ENCODE measurements at regions not wholly inside any gene's neighbourhood (a gene's known extent, or its start where the extent isn't known, plus 50 kb on each side); places are given as distances from the start of the nearest gene placed in this dataset.

DNA sequence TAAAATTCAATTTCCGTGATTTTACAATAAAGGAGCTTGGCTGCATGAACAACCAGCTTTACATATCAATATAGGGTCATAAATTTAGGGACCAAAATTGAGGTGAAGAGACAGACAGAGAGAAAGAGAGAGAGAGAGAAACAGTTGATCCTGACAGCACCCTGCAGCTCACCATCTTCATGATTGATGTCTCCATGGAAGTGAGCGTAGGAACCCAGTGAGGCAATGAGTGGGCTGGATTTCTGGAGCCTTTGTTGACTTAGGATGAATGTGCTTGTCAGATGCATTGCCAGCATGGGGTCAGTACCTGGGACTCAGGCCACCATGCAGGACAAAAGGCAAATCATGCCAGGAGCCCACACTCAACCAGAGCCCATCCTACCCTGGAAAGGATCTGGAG lies 165.1 kb upstream of the SYNDIG1 start:
- Histone ChIP-seq H3K4me3 (ENCODE audit: low read depth, low read length, poor library complexity, severe bottlenecking) (no peak overlapping the region), H3K36me3 (ENCODE audit: insufficient read depth, low read length, poor library complexity, severe bottlenecking) (no peaks in the 10 kb centered on the region), H3K27me3 (replicated peaks; ENCODE audit: insufficient read depth, low read depth, low read length, poor library complexity) (no peaks in the 10 kb centered on the region), H3K9me3 (ENCODE audit: low read depth, low read length, poor library complexity, severe bottlenecking) (no peaks in the 10 kb centered on the region), H3K4me1 (ENCODE audit: insufficient read depth, low read length, poor library complexity, severe bottlenecking) (no peaks in the 10 kb centered on the region), H3K27ac (ENCODE audit: low read depth, low read length, poor library complexity, severe bottlenecking) (no peak overlapping the region)
- ChIA-PET CTCF (no interaction called here), POLR2A (ENCODE audit: low non-redundant PET) (no interaction called here)
- BruUV-seq (replicated peaks) = no TSS peak
- TF ChIP-seq CTCF (conservative IDR thresholded peaks at IDR 0.05; ENCODE audit: low read depth, low read length) (no peak), EZH2 (IDR thresholded peaks at IDR 0.05; ENCODE audit: borderline replicate concordance, low read depth, low read length, poor library complexity, severe bottlenecking) (no peak)
- DNase-seq (ENCODE audit: low spot score) = no peak
- intact Hi-C loops (cut with micrococcal nuclease; ENCODE audit: unreplicated experiment) = no loop called here

GRCh38 chr20:24303393-24304170 lies 165.8 kb upstream of the SYNDIG1 start:
- no TSS peak for BruUV-seq (replicated peaks)
- H3K4me3 ChIP-seq (ENCODE audit: low read depth, low read length, poor library complexity, severe bottlenecking) = no peak overlapping the region
- ChIA-PET POLR2A (ENCODE audit: low non-redundant PET) (no interaction called here), CTCF (no interaction called here)
- intact Hi-C loops (cut with micrococcal nuclease; ENCODE audit: unreplicated experiment) = no loop called here
- H3K27ac ChIP-seq (ENCODE audit: low read depth, low read length, poor library complexity, severe bottlenecking) = no peak overlapping the region
- no peaks in the 10 kb centered on the region for H3K27me3 ChIP-seq (replicated peaks; ENCODE audit: insufficient read depth, low read depth, low read length, poor library complexity)
- no peaks in the 10 kb centered on the region for H3K36me3 ChIP-seq (ENCODE audit: insufficient read depth, low read length, poor library complexity, severe bottlenecking)
- H3K9me3 ChIP-seq (ENCODE audit: low read depth, low read length, poor library complexity, severe bottlenecking) = no peaks in the 10 kb centered on the region
- TF ChIP-seq CTCF (conservative IDR thresholded peaks at IDR 0.05; ENCODE audit: low read depth, low read length) (0 out of 2 replicates have a peak, but pooled peaks have one; percentile 28), EZH2 (IDR thresholded peaks at IDR 0.05; ENCODE audit: borderline replicate concordance, low read depth, low read length, poor library complexity, severe bottlenecking) (no peak)
- H3K4me1 ChIP-seq (ENCODE audit: insufficient read depth, low read length, poor library complexity, severe bottlenecking) = no peaks in the 10 kb centered on the region
- peak; percentile 12 for DNase-seq (ENCODE audit: low spot score)

DNA sequence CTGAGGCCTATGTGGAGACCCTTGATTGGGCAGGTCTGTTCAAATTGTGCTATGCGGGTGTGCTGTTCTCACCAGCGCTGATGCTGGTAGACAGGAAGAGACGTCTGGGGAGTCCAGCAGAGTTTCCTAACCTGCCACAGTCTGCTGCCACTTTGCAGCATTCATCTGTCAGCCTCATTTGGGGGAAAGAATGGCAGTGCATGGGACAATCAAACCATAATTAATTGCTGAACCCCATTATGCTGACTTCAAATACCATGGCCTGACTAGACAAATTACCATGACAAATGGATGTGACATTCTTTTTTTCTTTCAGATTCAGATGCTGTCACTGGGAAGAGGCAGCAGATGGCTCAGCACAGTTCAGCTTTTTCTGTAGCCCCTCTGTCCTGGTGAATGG lies 171.4 kb upstream of the SYNDIG1 start:
- CTCF ChIA-PET = no interaction called here
- Histone ChIP-seq H3K27me3 (replicated peaks; ENCODE audit: insufficient read depth, low read depth, low read length, poor library complexity) (no peaks in the 10 kb centered on the region), H3K4me1 (ENCODE audit: insufficient read depth, low read length, poor library complexity, severe bottlenecking) (no peaks in the 10 kb centered on the region), H3K4me3 (ENCODE audit: low read depth, low read length, poor library complexity, severe bottlenecking) (no peak overlapping the region), H3K9me3 (ENCODE audit: low read depth, low read length, poor library complexity, severe bottlenecking) (no peaks in the 10 kb centered on the region), H3K36me3 (ENCODE audit: insufficient read depth, low read length, poor library complexity, severe bottlenecking) (no peaks in the 10 kb centered on the region), H3K27ac (ENCODE audit: low read depth, low read length, poor library complexity, severe bottlenecking) (no peak overlapping the region)
- TF ChIP-seq EZH2 (IDR thresholded peaks at IDR 0.05; ENCODE audit: borderline replicate concordance, low read depth, low read length, poor library complexity, severe bottlenecking) (no peak), CTCF (conservative IDR thresholded peaks at IDR 0.05; ENCODE audit: low read depth, low read length) (no peak)
- DNase-seq (ENCODE audit: low spot score) = no peak
- BruUV-seq (replicated peaks) = no TSS peak
- POLR2A ChIA-PET (ENCODE audit: low non-redundant PET) = no interaction called here
- intact Hi-C loops (cut with micrococcal nuclease; ENCODE audit: unreplicated experiment) = no loop called here

Data from A673 (cell line).